ENCODE measurements at regions not wholly inside any gene's neighbourhood (a gene's known extent, or its start where the extent isn't known, plus 50 kb on each side); places are given as distances from the start of the nearest gene placed in this dataset.

DNA sequence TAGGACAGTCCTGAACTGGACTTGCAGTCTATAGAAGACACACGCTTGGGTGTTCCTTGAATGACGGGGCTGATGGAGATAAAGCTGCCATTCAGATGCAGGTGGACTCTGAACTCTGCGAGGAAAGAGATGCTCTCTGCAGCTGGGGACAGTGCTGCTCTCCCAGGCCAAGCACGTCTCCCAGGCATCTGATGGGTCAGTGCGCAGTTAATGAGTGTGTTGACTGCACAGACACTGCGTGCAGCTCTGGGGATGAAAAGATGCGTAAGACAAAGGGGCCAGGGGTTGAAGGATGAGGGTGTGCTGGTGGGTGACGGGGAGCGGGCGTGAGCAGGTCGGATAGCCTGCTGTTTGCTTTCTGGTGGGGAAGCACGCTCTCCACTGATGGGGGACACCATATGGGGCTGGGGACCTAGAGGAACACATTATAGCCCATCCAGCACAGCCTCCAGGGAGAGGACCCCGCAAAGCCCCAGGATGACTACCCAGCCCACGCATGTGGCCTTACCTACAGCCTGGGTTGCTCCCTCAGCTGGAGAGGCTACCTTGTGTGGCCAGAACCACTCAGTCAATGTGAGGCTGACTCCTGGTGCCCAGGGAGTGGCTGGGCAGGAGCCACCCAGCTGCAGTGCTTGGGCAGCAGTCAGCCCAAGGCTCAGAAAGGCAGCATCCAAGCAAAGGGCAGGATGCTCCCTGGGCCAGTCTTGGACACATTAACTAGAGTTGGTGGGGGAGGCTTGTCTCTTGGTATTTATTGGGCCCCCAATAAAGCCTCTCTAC is 246.3 kb downstream of the RBFOX3 start:
- no peak overlapping the region for H2AFZ ChIP-seq (ENCODE audit: low read length)
- TF ChIP-seq PRDM10 (CRISPR knock-in tag; IDR thresholded peaks at IDR 0.05; ENCODE audit: low read depth) (no peak), ZNF530 (CRISPR knock-in tag; IDR thresholded peaks at IDR 0.05; ENCODE audit: low read depth) (no peak), HNF4A (CRISPR knock-in tag; IDR thresholded peaks at IDR 0.05) (peak; percentile 41)
- intact Hi-C loops (cut with micrococcal nuclease; ENCODE audit: unreplicated experiment) (no loop called here), in situ Hi-C loops (cut with HindIII; ENCODE audit: extremely low pct_ligation_motif_present, low pct_unique_long_range_greater_than_20kb) (no loop called here)
- no peak for DNase-seq (ENCODE audit: low spot score)
- no peak overlapping the region for H3K27ac ChIP-seq (ENCODE audit: extremely low read length, insufficient read depth, low read length)
- no peaks in the 10 kb centered on the region for H3K36me3 ChIP-seq (replicated peaks in 1 of 2; ENCODE audit: control insufficient read depth in 1 of 2, insufficient read depth in 2 of 2, low read length in 2 of 2)
- H3K79me2 ChIP-seq (ENCODE audit: insufficient read depth, low read length): no peaks in the 10 kb centered on the region
- H4K20me1 ChIP-seq (ENCODE audit: insufficient read depth, low read length): peaks cover 2% of the 10 kb centered on the region; the same call in 1 of the 2 replicates
- H3K4me2 ChIP-seq (ENCODE audit: low read depth, low read length): no peak overlapping the region
- H3K4me3 ChIP-seq (replicated peaks in 1 of 3; ENCODE audit: insufficient read depth in 1 of 3, low read depth in 2 of 3, low read length in 3 of 3): no peak overlapping the region
- WGBS (ENCODE audit: low lambda C conversion rate): 4% methylated on average over 14 of the region's 14 CpGs
- CTCF ChIA-PET (ENCODE audit: low intra/inter-chr PET ratio, low total read pairs): no interaction called here
- POLR2A ChIA-PET: no interaction called here
- H3K9me3 ChIP-seq (ENCODE audit: low read length): no peaks in the 10 kb centered on the region
- ATAC-seq: peak; percentile 31; the same call in 2 of the 3 replicates
- no peaks in the 10 kb centered on the region for H3K4me1 ChIP-seq (ENCODE audit: insufficient read depth, low read length)
- H3K9ac ChIP-seq (ENCODE audit: insufficient read depth, low read depth, low read length): no peak overlapping the region
- BruUV-seq (replicated peaks): no TSS peak
- H3K27me3 ChIP-seq (ENCODE audit: control insufficient read depth in 1 of 2, insufficient read depth in 2 of 2, low read length in 2 of 2): peaks cover 26 to 94% of the 10 kb centered on the region in 2 experiments
- FAIRE-seq: no peak

Measured in HepG2 (cell line).